Epithelial cell of esophagus (primary cell): ENCODE measurements at regions not wholly inside any gene's neighbourhood (a gene's known extent, or its start where the extent isn't known, plus 50 kb on each side); places are given as distances from the start of the nearest gene placed in this dataset.
A peak's percentile ranks its signal among the peaks of the same experiment; 100 is the strongest.

ENCODE experiments used
- DNase-seq: peaks from one replicate; pipeline ENCODE4 v3.0.0; 2010; ENCODE audit warnings: low read depth
- H3K4me3 ChIP-seq: 2 replicates; pipeline ENCODE4 v1.5.1; 2011; ENCODE audit warnings: mild to moderate bottlenecking, low read length, control low read depth
- TF ChIP-seq, protein P1 (sequence below): IDR thresholded peaks from 2 replicates; pipeline ENCODE4 v1.5.1; 2011; ENCODE audit warnings: low read depth, mild to moderate bottlenecking, low read length, control low read depth, inconsistent platforms; ENCODE audit not compliant: insufficient read depth; ENCODE audit errors: missing control alignments

DNA sequence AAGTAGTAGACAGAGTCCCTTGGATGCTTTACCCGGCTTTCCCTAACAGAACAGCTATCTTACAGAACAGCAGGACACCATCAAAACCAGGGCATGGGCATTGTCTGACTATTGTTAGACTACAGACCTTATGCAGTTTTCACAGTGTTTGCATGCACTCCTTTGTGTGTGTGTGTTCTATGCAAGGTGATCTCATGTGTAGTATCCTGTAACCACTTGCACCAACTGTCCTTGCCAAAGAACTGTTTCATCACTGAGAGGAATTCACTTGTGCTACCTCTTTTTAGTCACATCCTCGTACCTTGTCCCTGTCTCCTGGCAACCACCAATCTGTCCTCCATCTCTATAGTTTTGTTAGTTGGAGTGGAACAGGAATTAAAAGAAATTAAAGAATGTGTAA, 183.6 kb upstream of the PZP start:
- TF ChIP-seq, protein P1, sequence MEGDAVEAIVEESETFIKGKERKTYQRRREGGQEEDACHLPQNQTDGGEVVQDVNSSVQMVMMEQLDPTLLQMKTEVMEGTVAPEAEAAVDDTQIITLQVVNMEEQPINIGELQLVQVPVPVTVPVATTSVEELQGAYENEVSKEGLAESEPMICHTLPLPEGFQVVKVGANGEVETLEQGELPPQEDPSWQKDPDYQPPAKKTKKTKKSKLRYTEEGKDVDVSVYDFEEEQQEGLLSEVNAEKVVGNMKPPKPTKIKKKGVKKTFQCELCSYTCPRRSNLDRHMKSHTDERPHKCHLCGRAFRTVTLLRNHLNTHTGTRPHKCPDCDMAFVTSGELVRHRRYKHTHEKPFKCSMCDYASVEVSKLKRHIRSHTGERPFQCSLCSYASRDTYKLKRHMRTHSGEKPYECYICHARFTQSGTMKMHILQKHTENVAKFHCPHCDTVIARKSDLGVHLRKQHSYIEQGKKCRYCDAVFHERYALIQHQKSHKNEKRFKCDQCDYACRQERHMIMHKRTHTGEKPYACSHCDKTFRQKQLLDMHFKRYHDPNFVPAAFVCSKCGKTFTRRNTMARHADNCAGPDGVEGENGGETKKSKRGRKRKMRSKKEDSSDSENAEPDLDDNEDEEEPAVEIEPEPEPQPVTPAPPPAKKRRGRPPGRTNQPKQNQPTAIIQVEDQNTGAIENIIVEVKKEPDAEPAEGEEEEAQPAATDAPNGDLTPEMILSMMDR: no peak
- peak; percentile 69 for DNase-seq
- no peak overlapping the region for H3K4me3 ChIP-seq

DNA sequence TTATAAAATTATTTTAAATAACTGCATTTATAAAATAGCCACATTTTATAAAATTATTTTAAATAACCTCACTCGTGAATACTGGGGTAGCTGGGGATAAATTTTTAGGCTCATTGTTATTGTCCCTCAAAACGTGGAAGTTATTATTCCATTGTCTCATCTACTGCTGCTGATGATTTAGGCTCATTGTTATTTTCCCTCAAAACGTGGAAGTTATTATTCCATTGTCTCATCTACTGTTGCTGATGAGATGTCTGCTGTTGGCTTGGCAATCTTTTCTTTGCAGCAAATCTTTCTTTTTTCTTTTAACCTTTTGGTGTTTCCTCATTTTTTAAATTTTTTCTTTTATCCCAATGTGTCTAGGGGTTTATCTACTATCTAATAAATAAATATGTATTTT, 182.6 kb upstream of the PZP start:
- H3K4me3 ChIP-seq: no peak overlapping the region
- TF ChIP-seq, protein P1: no peak
- DNase-seq: no peak

DNA sequence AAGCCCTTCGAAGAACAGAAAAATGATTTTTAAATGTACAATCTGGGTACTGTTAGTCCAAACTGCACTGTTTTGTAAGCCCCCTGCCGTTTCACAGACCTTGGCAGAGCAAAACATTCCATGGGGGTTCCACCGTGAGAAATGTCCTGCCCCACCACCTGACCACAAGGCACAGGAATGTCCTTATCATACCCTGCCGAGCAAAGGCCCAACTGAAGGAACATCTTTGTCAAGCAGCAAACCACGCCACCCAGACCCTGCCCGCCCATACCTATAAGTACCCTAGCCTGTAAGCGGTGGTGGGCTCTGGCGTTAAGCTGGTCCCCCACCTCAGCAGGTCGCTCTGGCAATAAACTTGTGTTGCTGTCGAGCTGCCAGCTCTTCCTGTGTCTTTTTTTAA, 181.6 kb upstream of the PZP start:
- TF ChIP-seq, protein P1: no peak

DNA sequence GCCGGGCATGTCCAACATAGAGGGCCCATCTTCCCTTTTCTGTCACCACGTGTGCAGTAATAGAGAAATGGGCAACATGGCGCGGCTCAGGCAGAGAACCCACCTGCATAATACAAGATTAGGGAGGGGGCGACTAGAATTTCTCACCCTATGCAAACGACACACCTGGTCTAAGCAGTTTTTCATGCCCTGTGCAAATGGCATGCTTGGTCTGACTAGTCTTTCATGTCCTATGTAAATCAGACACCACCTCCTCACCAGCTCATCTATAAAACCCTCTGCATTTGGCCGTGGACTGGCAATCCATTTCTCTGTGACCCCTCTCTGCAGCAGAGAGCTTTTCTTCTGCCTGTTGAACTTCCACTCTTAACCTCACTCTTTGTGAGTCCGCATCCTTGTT, 180.2 kb upstream of the PZP start:
- TF ChIP-seq, protein P1: no peak
- no peak for DNase-seq
- H3K4me3 ChIP-seq: no peak overlapping the region

More for the DNA sequence above, 181.6 kb upstream of the PZP start:
- DNase-seq: no peak
- H3K4me3 ChIP-seq: no peak overlapping the region

DNA sequence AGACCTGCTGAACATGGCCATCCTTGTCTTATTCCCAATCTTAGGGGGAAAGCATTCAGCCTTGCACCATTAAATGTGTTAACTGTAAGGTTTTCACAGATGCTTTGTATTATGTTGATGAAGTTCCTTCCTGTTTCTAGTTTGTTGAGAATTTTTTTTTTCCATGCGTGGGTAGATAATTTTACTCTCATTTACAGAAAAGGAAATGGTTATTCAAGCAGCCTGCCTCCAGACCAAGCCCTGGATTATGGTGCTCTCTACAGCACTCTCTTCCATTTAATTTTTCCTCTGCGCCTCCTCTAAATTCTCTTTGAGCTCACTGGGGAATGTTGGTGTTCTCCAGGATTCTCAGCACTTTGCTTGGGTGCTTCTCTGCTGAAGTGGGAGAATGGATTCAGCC, 179.3 kb upstream of the PZP start:
- TF ChIP-seq, protein P1: no peak
- DNase-seq: no peak
- no peak overlapping the region for H3K4me3 ChIP-seq

DNA sequence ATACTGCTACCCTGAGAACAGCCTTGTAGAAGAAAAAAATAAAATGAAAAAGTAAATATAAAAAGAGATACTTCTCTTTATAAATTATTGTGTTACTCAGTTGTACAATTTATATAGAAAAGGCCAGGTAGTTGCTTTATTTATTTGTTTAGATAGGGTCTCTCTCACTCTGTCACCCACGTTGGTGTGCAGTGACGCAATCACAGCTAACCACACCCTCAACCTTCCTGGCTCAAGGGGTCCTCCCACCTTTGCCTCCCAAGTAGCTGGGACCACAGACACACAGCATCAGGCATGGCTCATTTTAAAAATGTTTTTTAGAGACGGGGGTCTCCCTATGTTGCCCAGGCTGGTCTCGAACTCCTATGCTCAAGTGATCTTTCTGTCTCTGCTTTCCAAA, 175.4 kb upstream of the PZP start:
- H3K4me3 ChIP-seq: no peak overlapping the region
- DNase-seq: no peak
- TF ChIP-seq, protein P1: no peak

DNA sequence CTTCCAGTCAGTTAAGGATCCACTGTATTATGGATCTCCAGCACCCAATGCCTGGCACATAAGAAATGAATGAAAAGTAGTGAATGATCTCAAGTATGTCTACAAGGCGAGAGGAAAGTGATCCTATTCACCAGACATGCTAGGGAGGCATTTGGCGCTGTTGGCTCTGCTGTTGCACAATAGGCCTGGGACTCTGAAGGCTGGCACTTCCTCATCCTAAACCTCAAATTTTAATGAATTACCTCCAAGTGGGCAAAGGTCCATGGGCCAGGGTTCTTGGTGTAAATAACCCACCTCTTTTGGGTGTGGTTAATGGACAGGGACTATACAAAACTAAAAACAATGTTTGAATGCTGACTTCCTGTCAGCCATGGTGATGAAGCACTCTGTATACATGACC, 173.4 kb upstream of the PZP start:
- TF ChIP-seq, protein P1: no peak

More for the DNA sequence above, 173.4 kb upstream of the PZP start:
- no peak for DNase-seq
- H3K4me3 ChIP-seq: no peak overlapping the region
